ENCODE measurements at regions not wholly inside any gene's neighbourhood (a gene's known extent, or its start where the extent isn't known, plus 50 kb on each side); places are given as distances from the start of the nearest gene placed in this dataset.
A peak's percentile ranks its signal among the peaks of the same experiment; 100 is the strongest.

- peaks cover 26% of the 10 kb centered on the region; the same call in 1 of the 2 replicates for H4K20me1 ChIP-seq
- H3K36me3 ChIP-seq = peaks cover 86% of the 10 kb centered on the region
- peak overlapping the region; percentile 42 for H3K4me3 ChIP-seq
- peak overlapping the region; percentile 90 for H3K4me2 ChIP-seq
- TF ChIP-seq Cebpa-rat (IDR thresholded peaks at IDR 0.05) = no peak
- H3K27ac ChIP-seq = peak overlapping the region; percentile 86
- H3K4me1 ChIP-seq = peaks cover 100% of the 10 kb centered on the region
- peak overlapping the region; percentile 67 for H3K9ac ChIP-seq
- H3K9me3 ChIP-seq = no peaks in the 10 kb centered on the region
- no peaks in the 10 kb centered on the region for H3K27me3 ChIP-seq
Observed at GRCh38 chr14:95444132-95445129, 72.0 kb downstream of the SYNE3 start.

DNA sequence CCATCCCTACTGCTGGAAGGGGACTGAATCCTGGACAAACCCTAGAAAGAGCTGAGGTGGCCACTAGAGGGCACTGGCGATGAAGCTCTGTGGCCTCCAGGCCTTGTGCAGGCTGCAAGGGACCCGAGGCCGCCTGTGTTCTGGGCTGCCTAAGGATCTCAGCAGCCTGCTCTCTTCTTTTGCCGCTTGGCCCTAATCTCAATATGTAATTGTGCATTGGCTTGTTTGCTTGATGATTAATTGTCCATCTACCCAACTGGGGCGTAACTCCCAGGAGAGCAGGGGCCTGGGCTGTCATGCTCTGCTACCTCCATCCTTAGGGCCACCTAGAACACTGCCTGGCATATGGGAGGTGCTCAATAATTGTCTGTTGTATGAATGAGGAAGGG is 73.8 kb downstream of the SYNE3 start:
- H3K9me3 ChIP-seq = no peaks in the 10 kb centered on the region
- peak overlapping the region; percentile 86 for H3K27ac ChIP-seq
- H3K27me3 ChIP-seq = no peaks in the 10 kb centered on the region
- peaks cover 86% of the 10 kb centered on the region for H3K36me3 ChIP-seq
- peak overlapping the region; percentile 67; the same call in 1 of the 2 replicates for H3K9ac ChIP-seq
- peak overlapping the region; percentile 43 for H3K4me3 ChIP-seq
- no peak for TF ChIP-seq Cebpa-rat (IDR thresholded peaks at IDR 0.05)
- peaks cover 26% of the 10 kb centered on the region; the same call in 1 of the 2 replicates for H4K20me1 ChIP-seq
- peaks cover 100% of the 10 kb centered on the region for H3K4me1 ChIP-seq
- peak overlapping the region; percentile 90 for H3K4me2 ChIP-seq

DNA sequence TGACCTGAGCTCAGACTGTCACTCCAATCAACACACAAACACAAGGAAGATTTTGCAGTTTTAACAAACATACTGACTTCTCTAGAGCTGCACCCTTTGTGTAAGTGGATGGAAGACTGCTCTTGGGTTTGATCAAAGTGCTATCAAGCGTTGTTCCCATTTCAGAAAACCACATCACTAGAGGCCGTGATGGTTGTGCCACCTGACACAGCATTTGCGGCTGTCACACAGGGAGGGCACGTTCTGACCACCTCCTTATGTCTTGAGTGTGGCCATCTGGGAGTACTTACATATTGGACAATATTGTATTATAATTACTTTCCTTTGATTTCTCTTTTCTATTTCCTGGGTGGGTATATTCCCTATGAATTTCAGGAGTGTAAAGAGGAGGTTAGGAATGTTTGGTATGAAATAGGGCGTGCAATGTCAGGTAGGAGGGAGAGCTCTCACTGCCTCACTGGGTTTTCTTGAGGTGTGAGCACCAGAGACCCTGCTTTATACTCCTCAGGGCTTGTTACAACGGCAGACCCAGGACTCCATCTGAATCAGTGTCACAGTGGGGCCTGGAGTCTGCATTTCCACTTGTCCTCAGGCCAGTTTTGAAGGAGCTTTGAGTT is 74.3 kb downstream of the SYNE3 start:
- TF ChIP-seq Cebpa-rat (IDR thresholded peaks at IDR 0.05) = no peak
- peak overlapping the region; percentile 43 for H3K4me3 ChIP-seq
- peak overlapping the region; percentile 90 for H3K4me2 ChIP-seq
- H3K36me3 ChIP-seq = peaks cover 87% of the 10 kb centered on the region
- peak overlapping the region; percentile 67; the same call in 1 of the 2 replicates for H3K9ac ChIP-seq
- peak overlapping the region; percentile 86 for H3K27ac ChIP-seq
- H3K9me3 ChIP-seq = no peaks in the 10 kb centered on the region
- no peaks in the 10 kb centered on the region for H3K27me3 ChIP-seq
- H3K4me1 ChIP-seq = peaks cover 100% of the 10 kb centered on the region
- peaks cover 26% of the 10 kb centered on the region; the same call in 1 of the 2 replicates for H4K20me1 ChIP-seq

- Histone ChIP-seq H3K27ac (peak overlapping the region; percentile 86), H3K4me3 (no peak overlapping the region), H3K9ac (peak overlapping the region; percentile 67), H3K9me3 (no peaks in the 10 kb centered on the region), H3K36me3 (peaks cover 88% of the 10 kb centered on the region), H3K4me2 (peak overlapping the region; percentile 90), H3K4me1 (peaks cover 100% of the 10 kb centered on the region), H3K27me3 (no peaks in the 10 kb centered on the region), H4K20me1 (peaks cover 26% of the 10 kb centered on the region; the same call in 1 of the 2 replicates)
- no peak for TF ChIP-seq Cebpa-rat (IDR thresholded peaks at IDR 0.05)
Observed at GRCh38 chr14:95440951-95441350, 75.5 kb downstream of the SYNE3 start.

DNA sequence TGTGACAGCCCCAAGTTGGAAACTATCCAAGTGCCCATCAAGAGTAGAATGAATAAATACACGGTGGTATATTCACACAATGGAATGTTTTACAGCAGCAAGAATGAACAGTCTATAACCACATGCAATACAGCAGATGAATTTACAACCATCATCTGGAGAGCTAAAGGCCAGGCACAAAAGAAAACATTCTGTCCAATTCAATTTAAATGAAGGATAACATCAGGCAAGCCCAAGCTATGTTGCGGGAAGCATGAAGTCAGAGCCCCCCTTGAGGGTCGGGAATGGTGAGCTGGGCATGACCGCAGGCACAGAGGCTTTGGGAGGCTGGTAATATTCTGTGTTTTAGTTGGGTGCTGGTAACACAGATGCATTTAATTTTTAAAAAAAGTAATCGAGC is 76.0 kb downstream of the SYNE3 start:
- H4K20me1 ChIP-seq = peaks cover 26% of the 10 kb centered on the region; the same call in 1 of the 2 replicates
- H3K27ac ChIP-seq = peak overlapping the region; percentile 86
- H3K36me3 ChIP-seq = peaks cover 88% of the 10 kb centered on the region
- no peak for TF ChIP-seq Cebpa-rat (IDR thresholded peaks at IDR 0.05)
- H3K9ac ChIP-seq = peak overlapping the region; percentile 67
- H3K4me2 ChIP-seq = peak overlapping the region; percentile 90
- H3K9me3 ChIP-seq = no peaks in the 10 kb centered on the region
- no peaks in the 10 kb centered on the region for H3K27me3 ChIP-seq
- H3K4me3 ChIP-seq = no peak overlapping the region
- H3K4me1 ChIP-seq = peaks cover 99% of the 10 kb centered on the region

DNA sequence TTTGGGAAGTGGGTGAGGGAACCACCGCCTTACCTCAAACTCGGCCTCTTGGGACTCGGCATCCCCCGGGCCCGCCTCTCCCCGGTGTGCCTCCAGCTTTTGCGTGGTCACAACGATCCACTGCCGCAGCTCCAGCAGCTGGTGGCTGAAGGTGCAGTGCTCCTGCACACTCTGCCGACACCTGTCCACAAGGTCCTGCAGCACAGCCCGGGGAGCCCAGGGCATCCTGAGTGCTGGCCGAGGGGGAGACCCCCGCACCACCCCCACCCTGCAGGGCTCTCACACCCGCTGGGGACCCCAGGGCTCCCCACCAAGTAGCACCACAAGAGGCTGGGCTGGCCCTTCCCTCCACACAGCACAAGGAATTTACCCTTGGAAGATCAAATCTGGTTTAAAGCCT is 76.6 kb downstream of the SYNE3 start:
- Histone ChIP-seq H3K27me3 (no peaks in the 10 kb centered on the region), H3K4me2 (peak overlapping the region; percentile 90), H3K4me3 (peak overlapping the region; percentile 44), H3K4me1 (peaks cover 92% of the 10 kb centered on the region), H3K27ac (peak overlapping the region; percentile 86), H3K9ac (peak overlapping the region; percentile 67), H3K36me3 (peaks cover 88% of the 10 kb centered on the region), H3K9me3 (no peaks in the 10 kb centered on the region), H4K20me1 (peaks cover 26% of the 10 kb centered on the region; the same call in 1 of the 2 replicates)
- no peak for TF ChIP-seq Cebpa-rat (IDR thresholded peaks at IDR 0.05)

- H3K4me3 ChIP-seq = no peak overlapping the region
- TF ChIP-seq Cebpa-rat (IDR thresholded peaks at IDR 0.05) = no peak
- no peaks in the 10 kb centered on the region for H3K9me3 ChIP-seq
- H3K27ac ChIP-seq = peak overlapping the region; percentile 86
- peak overlapping the region; percentile 90 for H3K4me2 ChIP-seq
- peak overlapping the region; percentile 32; the same call in 1 of the 2 replicates for H3K9ac ChIP-seq
- H3K4me1 ChIP-seq = peaks cover 87% of the 10 kb centered on the region
- peaks cover 100% of the 10 kb centered on the region for H3K36me3 ChIP-seq
- H4K20me1 ChIP-seq = peaks cover 38% of the 10 kb centered on the region
- no peaks in the 10 kb centered on the region for H3K27me3 ChIP-seq
Observed at GRCh38 chr14:95437715-95438114, 78.7 kb downstream of the SYNE3 start.

- Histone ChIP-seq H3K9ac (no peak overlapping the region), H3K9me3 (no peaks in the 10 kb centered on the region), H3K4me2 (peak overlapping the region; percentile 90; the same call in 1 of the 2 replicates), H4K20me1 (peaks cover 43% of the 10 kb centered on the region), H3K4me3 (no peak overlapping the region), H3K27me3 (no peaks in the 10 kb centered on the region), H3K27ac (peak overlapping the region; percentile 86), H3K4me1 (peaks cover 87% of the 10 kb centered on the region), H3K36me3 (peaks cover 100% of the 10 kb centered on the region)
- no peak for TF ChIP-seq Cebpa-rat (IDR thresholded peaks at IDR 0.05)
Observed at GRCh38 chr14:95436354-95436753, 80.1 kb downstream of the SYNE3 start.

GRCh38 chr14:95434121-95434520 is 82.3 kb downstream of the SYNE3 start:
- Histone ChIP-seq H3K4me1 (peaks cover 87% of the 10 kb centered on the region), H3K27me3 (no peaks in the 10 kb centered on the region), H3K27ac (peak overlapping the region; percentile 16; the same call in 1 of the 2 replicates), H3K9ac (0 out of 2 replicates have a peak overlapping the region, but pooled peaks have one; percentile 23), H3K4me3 (no peak overlapping the region), H4K20me1 (peaks cover 49% of the 10 kb centered on the region), H3K4me2 (no peak overlapping the region), H3K9me3 (no peaks in the 10 kb centered on the region), H3K36me3 (peaks cover 99% of the 10 kb centered on the region)
- no peak for TF ChIP-seq Cebpa-rat (IDR thresholded peaks at IDR 0.05)

Data from BLaER1 (cell line).